HEK293 (cell line): ENCODE measurements at regions not wholly inside any gene's neighbourhood (a gene's known extent, or its start where the extent isn't known, plus 50 kb on each side); places are given as distances from the start of the nearest gene placed in this dataset.

ENCODE experiments used
- CTCF ChIA-PET: fragments of 350-600 bp; formaldehyde crosslinking; extraction: SDS; loops from one replicate; lab custom pipeline; 2021; ENCODE audit warnings: antibody characterized with exemption; lab: Yijun Ruan, JAX
- POLR2A ChIA-PET: fragments of 300-600 bp; formaldehyde crosslinking; extraction: SDS; loops from one replicate; lab custom pipeline; 2020; ENCODE audit warnings: antibody characterized with exemption, inconsistent platforms; lab: Yijun Ruan, JAX
- H3K27ac ChIP-seq: fragments of 200-500 bp; sonication (Bioruptor generic); 2 replicates; pipeline ENCODE4 v1.5.1; 2014; ENCODE audit warnings: low read depth, low read length, control low read depth, inconsistent platforms; ENCODE audit errors: extremely low read depth
- H3K36me3 ChIP-seq, 2 experiments: fragments of 200-500 bp in 1 of 2; sonication (Bioruptor generic) in 1 of 2; 1 replicate in 1 of 2; 2 replicates in 1 of 2; pipeline ENCODE4 v1.5.1; 2014 to 2017; ENCODE audit warnings: inconsistent platforms in 2 of 2, low read length in 2 of 2; ENCODE audit not compliant: control insufficient read depth in 2 of 2, insufficient read depth in 1 of 2
- H3K4me1 ChIP-seq: fragments of 200-500 bp; sonication (Bioruptor generic); 2 replicates; pipeline ENCODE4 v1.5.1; 2014; ENCODE audit warnings: mild to moderate bottlenecking, low read length, inconsistent platforms; ENCODE audit not compliant: control insufficient read depth, insufficient read depth
- H3K4me3 ChIP-seq: 2 replicates; pipeline ENCODE4 v1.5.1; 2011; ENCODE audit warnings: low read depth, mild to moderate bottlenecking, control low read depth, low read length, moderate library complexity
- H3K9me3 ChIP-seq: fragments of 200-500 bp; sonication (Bioruptor generic); 2 replicates; pipeline ENCODE4 v1.5.1; 2014; ENCODE audit warnings: low read depth, low read length, inconsistent platforms; ENCODE audit not compliant: control insufficient read depth, insufficient read depth
- GLIS2 ChIP-seq: fragments of 450-650 bp; formaldehyde crosslinking; IDR thresholded peaks from 2 replicates; pipeline ENCODE4 v1.5.1; 2016; ENCODE audit warnings: missing biosample characterization, missing genetic modification characterization
- SP2 ChIP-seq: fragments of 450-650 bp; formaldehyde crosslinking; IDR thresholded peaks from 2 replicates; pipeline ENCODE4 v1.5.1; 2016; ENCODE audit warnings: missing biosample characterization, missing genetic modification characterization
- TRIM28 ChIP-seq: IDR thresholded peaks from 2 replicates; pipeline ENCODE4 v1.6.1; 2011; ENCODE audit warnings: low read length, control low read depth, borderline replicate concordance
- WT1 ChIP-seq: fragments of 450-650 bp; formaldehyde crosslinking; IDR thresholded peaks from 2 replicates; pipeline ENCODE4 v1.5.1; 2016; ENCODE audit warnings: missing biosample characterization, missing genetic modification characterization
- ZFP69B ChIP-seq: fragments of 450-650 bp; formaldehyde crosslinking; IDR thresholded peaks from 2 replicates; pipeline ENCODE4 v1.5.1; 2016; ENCODE audit warnings: missing biosample characterization, missing genetic modification characterization
- ZNF132 ChIP-seq: fragments of 450-650 bp; formaldehyde crosslinking; IDR thresholded peaks from 2 replicates; pipeline ENCODE4 v1.5.1; 2017; ENCODE audit warnings: missing biosample characterization, missing genetic modification characterization, borderline replicate concordance
- ZNF133 ChIP-seq: fragments of 450-650 bp; formaldehyde crosslinking; IDR thresholded peaks from 2 replicates; pipeline ENCODE4 v1.5.1; 2016; ENCODE audit warnings: missing biosample characterization, missing genetic modification characterization
- ZNF138 ChIP-seq: fragments of 450-650 bp; formaldehyde crosslinking; IDR thresholded peaks from 2 replicates; pipeline ENCODE4 v1.5.1; 2016; ENCODE audit warnings: missing biosample characterization, missing genetic modification characterization, borderline replicate concordance
- ZNF2 ChIP-seq: fragments of 450-650 bp; formaldehyde crosslinking; IDR thresholded peaks from 2 replicates; pipeline ENCODE4 v1.5.1; 2016; ENCODE audit warnings: missing biosample characterization, missing genetic modification characterization
- ZNF223 ChIP-seq: fragments of 450-650 bp; formaldehyde crosslinking; IDR thresholded peaks from 2 replicates; pipeline ENCODE4 v1.5.1; 2016; ENCODE audit warnings: missing biosample characterization, missing genetic modification characterization
- ZNF416 ChIP-seq: fragments of 450-650 bp; formaldehyde crosslinking; IDR thresholded peaks from 2 replicates; pipeline ENCODE4 v1.5.1; 2016; ENCODE audit warnings: missing biosample characterization, missing genetic modification characterization
- ZNF433 ChIP-seq: fragments of 450-650 bp; formaldehyde crosslinking; IDR thresholded peaks from 2 replicates; pipeline ENCODE4 v1.5.1; 2016; ENCODE audit warnings: missing biosample characterization, missing genetic modification characterization, low read depth
- ZNF501 ChIP-seq: fragments of 450-650 bp; formaldehyde crosslinking; IDR thresholded peaks from 2 replicates; pipeline ENCODE4 v1.5.1; 2016; ENCODE audit warnings: missing biosample characterization, missing genetic modification characterization
- ZNF561 ChIP-seq: fragments of 450-650 bp; IDR thresholded peaks from 2 replicates; pipeline ENCODE4 v1.5.1; 2018; ENCODE audit warnings: missing biosample characterization, missing genetic modification characterization, borderline replicate concordance
- ZNF629 ChIP-seq: fragments of 450-650 bp; formaldehyde crosslinking; IDR thresholded peaks from 2 replicates; pipeline ENCODE4 v1.5.1; 2017; ENCODE audit warnings: missing biosample characterization, missing genetic modification characterization
- ZNF660 ChIP-seq: fragments of 450-650 bp; IDR thresholded peaks from 2 replicates; pipeline ENCODE4 v1.5.1; 2018; ENCODE audit warnings: missing biosample characterization, mild to moderate bottlenecking, missing genetic modification characterization
- ZNF670 ChIP-seq: fragments of 450-650 bp; formaldehyde crosslinking; IDR thresholded peaks from 2 replicates; pipeline ENCODE4 v1.5.1; 2016; ENCODE audit warnings: missing biosample characterization, missing genetic modification characterization, low read depth
- ZNF747 ChIP-seq: fragments of 450-650 bp; formaldehyde crosslinking; IDR thresholded peaks from 2 replicates; pipeline ENCODE4 v1.5.1; 2016; ENCODE audit warnings: missing biosample characterization, missing genetic modification characterization
- ZNF791 ChIP-seq: fragments of 450-650 bp; formaldehyde crosslinking; IDR thresholded peaks from 2 replicates; pipeline ENCODE4 v1.5.1; 2016; ENCODE audit warnings: missing biosample characterization, missing genetic modification characterization
- ZNF792 ChIP-seq: fragments of 450-650 bp; formaldehyde crosslinking; IDR thresholded peaks from 2 replicates; pipeline ENCODE4 v1.5.1; 2016; ENCODE audit warnings: missing biosample characterization, missing genetic modification characterization
- TF ChIP-seq, protein P1 (sequence below): fragments of 450-650 bp; formaldehyde crosslinking; IDR thresholded peaks from 2 replicates; pipeline ENCODE4 v1.5.0; 2017; ENCODE audit warnings: missing biosample characterization, missing genetic modification characterization, borderline replicate concordance
- TF ChIP-seq, protein P2 (sequence below): fragments of 450-650 bp; formaldehyde crosslinking; IDR thresholded peaks from 2 replicates; pipeline ENCODE4 v1.5.1; 2016; ENCODE audit warnings: missing biosample characterization, missing genetic modification characterization
- TF ChIP-seq, protein P3 (sequence below): fragments of 450-650 bp; formaldehyde crosslinking; IDR thresholded peaks from 2 replicates; pipeline ENCODE4 v1.5.1; 2016; ENCODE audit warnings: missing biosample characterization, missing genetic modification characterization
- TF ChIP-seq, protein P4 (sequence below): sonication (generic); formaldehyde crosslinking; IDR thresholded peaks from 2 replicates; pipeline ENCODE4 v1.8.1; 2022; ENCODE audit warnings: mild to moderate bottlenecking, moderate library complexity, missing genetic modification reagents
- TF ChIP-seq, protein P5 (sequence below): fragments of 450-650 bp; formaldehyde crosslinking; IDR thresholded peaks from 2 replicates; pipeline ENCODE4 v1.5.1; 2016; ENCODE audit warnings: missing biosample characterization, missing genetic modification characterization, low read depth
- TF ChIP-seq, protein P6 (sequence below): fragments of 450-650 bp; formaldehyde crosslinking; IDR thresholded peaks from 2 replicates; pipeline ENCODE4 v1.5.1; 2016; ENCODE audit warnings: missing biosample characterization, missing genetic modification characterization

DNA sequence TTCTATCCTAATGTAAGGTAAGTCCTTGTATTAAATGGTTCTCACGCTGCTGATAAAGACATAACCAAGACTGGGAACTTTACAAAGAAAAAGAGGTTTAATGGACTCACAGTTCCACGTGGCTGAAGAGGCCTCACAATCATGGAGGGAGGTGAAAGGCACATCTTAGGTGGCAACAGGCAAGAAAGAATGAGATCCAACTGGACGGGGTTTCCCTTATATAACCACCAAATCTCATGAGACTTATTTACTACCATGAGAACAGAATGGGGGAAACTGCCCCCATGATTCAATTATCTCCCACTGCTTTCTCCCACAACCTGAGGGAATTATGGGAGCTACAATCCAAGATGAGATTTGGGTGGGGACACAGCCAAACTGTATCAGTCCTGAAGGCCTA is 136.6 kb downstream of the HTR1B start (continued):
- TF ChIP-seq, protein P1, sequence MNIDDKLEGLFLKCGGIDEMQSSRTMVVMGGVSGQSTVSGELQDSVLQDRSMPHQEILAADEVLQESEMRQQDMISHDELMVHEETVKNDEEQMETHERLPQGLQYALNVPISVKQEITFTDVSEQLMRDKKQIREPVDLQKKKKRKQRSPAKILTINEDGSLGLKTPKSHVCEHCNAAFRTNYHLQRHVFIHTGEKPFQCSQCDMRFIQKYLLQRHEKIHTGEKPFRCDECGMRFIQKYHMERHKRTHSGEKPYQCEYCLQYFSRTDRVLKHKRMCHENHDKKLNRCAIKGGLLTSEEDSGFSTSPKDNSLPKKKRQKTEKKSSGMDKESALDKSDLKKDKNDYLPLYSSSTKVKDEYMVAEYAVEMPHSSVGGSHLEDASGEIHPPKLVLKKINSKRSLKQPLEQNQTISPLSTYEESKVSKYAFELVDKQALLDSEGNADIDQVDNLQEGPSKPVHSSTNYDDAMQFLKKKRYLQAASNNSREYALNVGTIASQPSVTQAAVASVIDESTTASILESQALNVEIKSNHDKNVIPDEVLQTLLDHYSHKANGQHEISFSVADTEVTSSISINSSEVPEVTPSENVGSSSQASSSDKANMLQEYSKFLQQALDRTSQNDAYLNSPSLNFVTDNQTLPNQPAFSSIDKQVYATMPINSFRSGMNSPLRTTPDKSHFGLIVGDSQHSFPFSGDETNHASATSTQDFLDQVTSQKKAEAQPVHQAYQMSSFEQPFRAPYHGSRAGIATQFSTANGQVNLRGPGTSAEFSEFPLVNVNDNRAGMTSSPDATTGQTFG (tag by site-specific recombination) = no peak
- TF ChIP-seq SP2 (tag by site-specific recombination) (no peak), TRIM28 (no peak), ZNF132 (tag by site-specific recombination) (no peak), ZNF138 (tag by site-specific recombination) (no peak)

DNA sequence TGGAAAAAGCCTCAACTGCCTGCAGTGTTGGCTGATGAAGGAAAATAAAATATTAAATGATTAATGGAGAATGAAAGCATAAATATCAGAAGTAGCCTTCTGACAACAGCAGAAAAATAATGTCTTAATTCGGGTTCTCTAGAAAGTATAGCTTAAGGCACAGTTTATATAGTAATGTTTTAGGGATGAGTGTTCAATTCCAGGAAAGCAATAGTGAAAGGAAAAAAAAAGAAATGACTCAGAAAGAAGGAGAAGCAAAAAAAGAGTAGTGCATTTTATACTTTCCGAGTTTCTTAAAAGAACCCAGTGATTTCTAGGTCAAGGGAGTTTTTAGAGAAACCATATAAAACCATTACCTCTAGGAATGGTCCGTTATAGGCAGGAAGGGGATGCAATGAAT is 137.3 kb downstream of the HTR1B start:
- H3K9me3 ChIP-seq = no peaks in the 10 kb centered on the region
- CTCF ChIA-PET = no interaction called here
- POLR2A ChIA-PET = no interaction called here
- H3K36me3 ChIP-seq = no peaks in the 10 kb centered on the region
- no peaks in the 10 kb centered on the region for H3K4me1 ChIP-seq
- no peak overlapping the region for H3K4me3 ChIP-seq
- TF ChIP-seq ZNF223 (no peak), ZNF791 (tag by site-specific recombination) (no peak), ZNF501 (no peak), ZNF416 (no peak), ZNF433 (no peak), ZNF792 (tag by site-specific recombination) (no peak), ZNF670 (tag by site-specific recombination) (no peak), GLIS2 (tag by site-specific recombination) (no peak), ZNF629 (tag by site-specific recombination) (no peak), ZNF561 (no peak), ZNF660 (tag by site-specific recombination) (no peak)
- TF ChIP-seq, protein P2, sequence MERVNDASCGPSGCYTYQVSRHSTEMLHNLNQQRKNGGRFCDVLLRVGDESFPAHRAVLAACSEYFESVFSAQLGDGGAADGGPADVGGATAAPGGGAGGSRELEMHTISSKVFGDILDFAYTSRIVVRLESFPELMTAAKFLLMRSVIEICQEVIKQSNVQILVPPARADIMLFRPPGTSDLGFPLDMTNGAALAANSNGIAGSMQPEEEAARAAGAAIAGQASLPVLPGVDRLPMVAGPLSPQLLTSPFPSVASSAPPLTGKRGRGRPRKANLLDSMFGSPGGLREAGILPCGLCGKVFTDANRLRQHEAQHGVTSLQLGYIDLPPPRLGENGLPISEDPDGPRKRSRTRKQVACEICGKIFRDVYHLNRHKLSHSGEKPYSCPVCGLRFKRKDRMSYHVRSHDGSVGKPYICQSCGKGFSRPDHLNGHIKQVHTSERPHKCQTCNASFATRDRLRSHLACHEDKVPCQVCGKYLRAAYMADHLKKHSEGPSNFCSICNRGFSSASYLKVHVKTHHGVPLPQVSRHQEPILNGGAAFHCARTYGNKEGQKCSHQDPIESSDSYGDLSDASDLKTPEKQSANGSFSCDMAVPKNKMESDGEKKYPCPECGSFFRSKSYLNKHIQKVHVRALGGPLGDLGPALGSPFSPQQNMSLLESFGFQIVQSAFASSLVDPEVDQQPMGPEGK = no peak
- TF ChIP-seq, protein P3, sequence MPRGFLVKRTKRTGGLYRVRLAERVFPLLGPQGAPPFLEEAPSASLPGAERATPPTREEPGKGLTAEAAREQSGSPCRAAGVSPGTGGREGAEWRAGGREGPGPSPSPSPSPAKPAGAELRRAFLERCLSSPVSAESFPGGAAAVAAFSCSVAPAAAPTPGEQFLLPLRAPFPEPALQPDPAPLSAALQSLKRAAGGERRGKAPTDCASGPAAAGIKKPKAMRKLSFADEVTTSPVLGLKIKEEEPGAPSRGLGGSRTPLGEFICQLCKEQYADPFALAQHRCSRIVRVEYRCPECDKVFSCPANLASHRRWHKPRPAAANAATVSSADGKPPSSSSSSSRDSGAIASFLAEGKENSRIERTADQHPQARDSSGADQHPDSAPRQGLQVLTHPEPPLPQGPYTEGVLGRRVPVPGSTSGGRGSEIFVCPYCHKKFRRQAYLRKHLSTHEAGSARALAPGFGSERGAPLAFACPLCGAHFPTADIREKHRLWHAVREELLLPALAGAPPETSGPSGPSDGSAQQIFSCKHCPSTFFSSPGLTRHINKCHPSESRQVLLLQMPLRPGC (tag by site-specific recombination) = no peak
- no peak overlapping the region for H3K27ac ChIP-seq

DNA sequence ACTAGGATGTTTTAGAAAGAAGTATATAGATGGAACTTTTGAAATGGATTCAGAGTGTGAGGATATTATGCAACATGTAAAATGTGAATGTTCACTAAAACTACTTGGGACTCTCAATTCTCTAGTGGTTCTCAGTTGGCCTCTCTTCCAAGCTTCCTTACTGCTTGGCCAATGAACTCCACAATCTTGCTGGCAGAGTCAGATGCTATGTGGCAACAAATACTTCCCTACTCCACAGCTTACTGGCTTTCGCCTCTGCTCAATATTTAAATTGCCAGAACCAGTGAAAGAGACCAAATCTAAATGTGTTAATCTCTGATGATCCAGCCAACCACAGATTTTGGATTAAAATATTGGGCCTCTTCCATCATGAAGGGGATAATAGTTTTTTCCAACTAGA is 138.4 kb downstream of the HTR1B start:
- ChIA-PET POLR2A (no interaction called here), CTCF (no interaction called here)
- H3K4me1 ChIP-seq = no peaks in the 10 kb centered on the region
- no peaks in the 10 kb centered on the region for H3K9me3 ChIP-seq
- no peak overlapping the region for H3K27ac ChIP-seq
- no peak overlapping the region for H3K4me3 ChIP-seq
- no peaks in the 10 kb centered on the region for H3K36me3 ChIP-seq
- TF ChIP-seq, protein P4, sequence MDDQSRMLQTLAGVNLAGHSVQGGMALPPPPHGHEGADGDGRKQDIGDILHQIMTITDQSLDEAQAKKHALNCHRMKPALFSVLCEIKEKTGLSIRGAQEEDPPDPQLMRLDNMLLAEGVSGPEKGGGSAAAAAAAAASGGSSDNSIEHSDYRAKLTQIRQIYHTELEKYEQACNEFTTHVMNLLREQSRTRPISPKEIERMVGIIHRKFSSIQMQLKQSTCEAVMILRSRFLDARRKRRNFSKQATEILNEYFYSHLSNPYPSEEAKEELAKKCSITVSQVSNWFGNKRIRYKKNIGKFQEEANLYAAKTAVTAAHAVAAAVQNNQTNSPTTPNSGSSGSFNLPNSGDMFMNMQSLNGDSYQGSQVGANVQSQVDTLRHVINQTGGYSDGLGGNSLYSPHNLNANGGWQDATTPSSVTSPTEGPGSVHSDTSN = no peak
- TF ChIP-seq ZNF133 (tag by site-specific recombination) (no peak), ZNF2 (tag by site-specific recombination) (no peak), GLIS2 (tag by site-specific recombination) (no peak), ZFP69B (tag by site-specific recombination) (no peak), WT1 (no peak), ZNF747 (tag by site-specific recombination) (no peak)
- TF ChIP-seq, protein P5, sequence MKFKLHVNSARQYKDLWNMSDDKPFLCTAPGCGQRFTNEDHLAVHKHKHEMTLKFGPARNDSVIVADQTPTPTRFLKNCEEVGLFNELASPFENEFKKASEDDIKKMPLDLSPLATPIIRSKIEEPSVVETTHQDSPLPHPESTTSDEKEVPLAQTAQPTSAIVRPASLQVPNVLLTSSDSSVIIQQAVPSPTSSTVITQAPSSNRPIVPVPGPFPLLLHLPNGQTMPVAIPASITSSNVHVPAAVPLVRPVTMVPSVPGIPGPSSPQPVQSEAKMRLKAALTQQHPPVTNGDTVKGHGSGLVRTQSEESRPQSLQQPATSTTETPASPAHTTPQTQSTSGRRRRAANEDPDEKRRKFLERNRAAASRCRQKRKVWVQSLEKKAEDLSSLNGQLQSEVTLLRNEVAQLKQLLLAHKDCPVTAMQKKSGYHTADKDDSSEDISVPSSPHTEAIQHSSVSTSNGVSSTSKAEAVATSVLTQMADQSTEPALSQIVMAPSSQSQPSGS = no peak
- TF ChIP-seq, protein P6, sequence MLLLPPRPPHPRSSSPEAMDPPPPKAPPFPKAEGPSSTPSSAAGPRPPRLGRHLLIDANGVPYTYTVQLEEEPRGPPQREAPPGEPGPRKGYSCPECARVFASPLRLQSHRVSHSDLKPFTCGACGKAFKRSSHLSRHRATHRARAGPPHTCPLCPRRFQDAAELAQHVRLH (tag by site-specific recombination) = no peak
- TF ChIP-seq, protein P3 (tag by site-specific recombination) = no peak
